CD1c-positive myeloid dendritic cell (primary cell): ENCODE measurements at regions not wholly inside any gene's neighbourhood (a gene's known extent, or its start where the extent isn't known, plus 50 kb on each side); places are given as distances from the start of the nearest gene placed in this dataset.

Source experiments
- DNase-seq: peaks from one replicate; pipeline ENCODE4 v3.0.0-alpha.2; 2016; ENCODE audit errors: extremely low spot score

DNA sequence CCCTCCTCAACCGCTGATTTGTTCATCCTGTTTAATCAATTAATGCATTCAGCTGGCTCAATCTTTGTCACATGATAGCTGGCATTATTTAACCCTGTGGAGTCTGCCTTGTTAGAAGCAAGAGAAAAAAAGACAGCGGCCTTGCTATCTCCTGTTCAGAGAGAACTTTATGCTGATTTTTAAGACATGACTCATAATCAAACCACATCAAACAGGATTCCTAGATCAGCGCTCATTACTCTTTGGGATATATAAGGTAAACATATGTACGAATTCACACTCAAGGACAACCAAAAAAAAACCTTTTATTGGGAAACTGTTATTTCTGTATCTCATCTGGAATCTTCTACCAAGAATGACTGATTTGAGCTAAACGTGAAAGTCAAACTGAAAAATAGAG, 195.1 kb downstream of the C1D start:
- DNase-seq = no peak

DNA sequence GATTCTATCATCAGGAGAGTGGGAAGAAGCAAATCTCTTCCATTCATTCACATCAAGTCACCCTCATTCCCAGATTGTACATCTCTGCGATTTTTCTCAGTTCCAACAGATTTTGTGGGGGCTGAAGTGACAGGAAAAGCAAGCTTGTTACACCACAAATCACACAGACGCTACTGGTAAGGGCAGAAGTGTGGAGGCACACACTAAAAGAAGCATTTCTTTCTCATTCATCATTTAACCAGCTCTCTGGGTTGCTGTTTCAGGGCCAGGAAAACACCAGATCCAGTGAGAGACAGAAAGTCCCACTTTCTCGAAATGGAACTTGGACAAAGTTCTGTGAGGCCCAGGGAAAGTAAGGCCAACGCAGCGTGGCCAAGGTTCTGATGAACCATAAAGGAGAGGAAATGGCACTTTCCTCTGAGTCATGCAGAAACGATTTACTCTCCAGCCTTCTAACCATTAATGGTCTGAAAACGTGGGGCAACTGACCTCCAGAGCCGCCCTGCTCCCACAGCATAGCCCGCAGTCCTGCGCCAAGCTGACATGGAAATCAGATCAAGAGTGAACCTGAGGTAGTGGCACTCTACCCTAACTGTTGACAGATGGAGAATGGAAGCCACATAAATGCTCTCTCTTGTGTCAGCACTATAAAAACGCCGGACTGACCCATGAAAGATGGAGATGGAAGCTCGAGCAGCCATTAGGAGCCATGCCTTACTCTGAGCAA, 191.0 kb downstream of the C1D start:
- DNase-seq = no peak

DNA sequence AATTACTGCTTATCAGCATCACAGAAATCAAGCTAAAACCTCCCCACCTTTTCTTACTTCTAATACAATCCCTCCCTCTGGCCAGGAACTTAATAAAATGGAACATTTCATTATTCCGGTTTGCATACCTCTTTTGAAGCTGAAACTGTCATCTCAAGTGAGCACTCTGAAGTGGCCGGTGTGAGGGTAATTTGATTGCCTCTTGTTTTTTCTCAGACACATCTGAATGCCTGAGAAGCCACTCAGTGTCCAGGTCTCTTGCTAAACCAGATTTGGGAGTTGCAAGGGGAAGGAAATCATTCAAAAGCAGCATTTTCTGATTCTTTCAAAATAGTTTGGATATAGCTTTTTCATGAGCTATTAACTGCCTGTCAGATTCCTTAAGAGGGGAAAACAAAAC, 190.3 kb downstream of the C1D start:
- DNase-seq = no peak

DNA sequence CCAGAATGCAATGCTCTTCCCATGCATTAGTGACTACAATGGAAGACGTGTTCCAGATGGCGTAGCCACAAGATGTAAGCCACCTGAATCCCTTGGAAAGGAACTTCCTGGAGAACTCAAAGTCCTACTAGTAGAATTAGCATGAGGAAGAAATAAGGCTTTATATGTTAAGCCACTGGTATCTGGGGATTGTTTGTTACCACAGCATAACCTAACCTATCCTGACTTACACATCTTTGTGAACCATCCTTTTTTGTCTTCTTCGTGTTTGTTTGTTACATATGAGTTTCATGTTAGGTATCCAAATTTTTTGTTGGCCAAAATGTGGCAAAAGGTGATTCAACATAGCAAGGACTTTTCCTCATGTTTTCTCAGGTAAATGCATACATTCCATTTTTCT, 188.9 kb downstream of the C1D start:
- no peak for DNase-seq

DNA sequence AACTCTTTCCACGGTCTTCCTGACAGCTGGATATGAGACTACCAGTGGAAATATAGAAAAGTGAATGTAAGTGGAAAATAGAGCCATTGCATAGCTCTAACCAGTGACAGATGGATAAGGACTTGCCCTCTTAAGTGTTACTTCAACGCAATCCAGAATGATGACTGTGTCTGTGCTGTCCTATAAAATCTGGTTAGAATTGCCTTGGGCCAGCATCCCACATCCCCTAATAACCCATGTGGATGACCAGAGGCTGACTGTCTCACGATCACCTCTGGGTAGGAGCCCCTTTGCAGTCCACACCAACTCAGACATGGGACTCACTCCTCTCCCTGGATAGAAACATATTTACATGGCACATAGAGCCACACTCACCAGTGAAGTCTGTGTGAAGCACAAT, 186.6 kb downstream of the C1D start:
- DNase-seq = no peak

DNA sequence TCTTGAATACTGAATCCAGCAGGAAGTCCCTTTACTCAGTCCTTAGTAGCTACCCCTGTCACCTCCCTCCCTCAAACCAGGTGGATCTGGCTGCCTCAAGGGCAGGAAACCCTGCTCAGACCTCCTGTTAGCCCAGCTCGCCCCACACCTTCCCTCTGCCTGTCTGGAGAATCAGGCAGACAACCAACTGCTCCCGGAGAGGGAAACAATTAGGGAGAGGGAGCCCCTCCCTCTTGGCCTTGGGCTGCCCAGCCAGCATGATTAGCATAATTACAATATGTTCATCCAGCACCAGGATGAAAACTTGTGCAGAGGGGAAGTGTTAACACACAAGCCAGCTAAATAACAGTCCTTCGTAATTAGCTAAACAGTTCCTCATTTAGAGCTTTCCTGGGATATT, 185.5 kb downstream of the C1D start:
- no peak for DNase-seq

DNA sequence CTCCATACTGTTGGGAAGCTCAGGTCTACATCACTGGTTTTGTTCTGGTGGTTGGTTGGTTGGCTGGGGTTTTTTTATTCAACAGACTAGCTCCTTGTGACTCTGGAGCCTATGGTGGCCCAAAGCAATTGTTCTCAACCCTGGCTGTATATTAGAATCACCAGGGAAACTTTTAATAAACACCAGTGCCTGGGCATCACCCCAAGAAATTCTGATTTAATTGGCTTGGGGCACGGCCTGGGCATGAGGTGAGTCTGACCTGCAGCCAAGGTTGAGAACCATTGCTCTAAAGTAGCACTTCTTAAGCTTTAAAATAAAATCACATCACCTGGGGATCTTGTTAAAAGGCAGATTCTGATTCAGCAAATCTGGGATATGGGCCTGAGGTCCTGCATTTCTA, 184.1 kb downstream of the C1D start:
- DNase-seq = no peak

DNA sequence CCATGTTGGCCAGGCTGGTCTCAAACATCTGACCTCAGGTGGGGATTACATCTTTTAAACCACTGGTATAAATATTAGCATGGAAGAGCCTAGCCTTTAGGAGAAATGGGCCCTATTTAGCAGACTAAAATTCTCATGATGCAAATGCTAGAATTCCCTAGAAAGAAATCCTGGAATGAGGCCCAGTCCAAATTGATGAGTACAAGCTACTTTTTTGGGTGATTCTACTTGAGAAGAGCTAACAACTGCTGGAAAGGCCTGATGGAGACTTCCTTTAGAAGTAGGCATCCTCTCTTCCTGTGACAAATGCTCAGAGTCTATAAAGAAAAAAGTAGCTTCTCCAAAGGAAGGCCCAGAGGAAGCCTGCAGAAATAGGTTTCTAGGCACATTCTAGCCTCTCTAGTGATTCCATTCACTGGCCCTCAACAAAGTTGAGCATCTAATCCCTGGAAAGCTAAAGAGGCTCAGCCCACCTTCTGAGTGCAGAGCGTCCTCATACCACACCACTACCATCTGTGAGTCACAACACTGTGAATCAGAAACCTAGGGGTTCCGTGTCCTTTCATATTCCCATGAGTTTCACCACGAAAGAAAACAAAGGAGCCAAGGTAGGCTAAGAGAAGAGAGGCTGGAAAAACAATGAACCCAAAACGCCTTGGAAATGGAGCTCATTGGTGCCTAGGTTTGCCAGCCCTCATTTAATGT, 183.1 kb downstream of the C1D start:
- no peak for DNase-seq

DNA sequence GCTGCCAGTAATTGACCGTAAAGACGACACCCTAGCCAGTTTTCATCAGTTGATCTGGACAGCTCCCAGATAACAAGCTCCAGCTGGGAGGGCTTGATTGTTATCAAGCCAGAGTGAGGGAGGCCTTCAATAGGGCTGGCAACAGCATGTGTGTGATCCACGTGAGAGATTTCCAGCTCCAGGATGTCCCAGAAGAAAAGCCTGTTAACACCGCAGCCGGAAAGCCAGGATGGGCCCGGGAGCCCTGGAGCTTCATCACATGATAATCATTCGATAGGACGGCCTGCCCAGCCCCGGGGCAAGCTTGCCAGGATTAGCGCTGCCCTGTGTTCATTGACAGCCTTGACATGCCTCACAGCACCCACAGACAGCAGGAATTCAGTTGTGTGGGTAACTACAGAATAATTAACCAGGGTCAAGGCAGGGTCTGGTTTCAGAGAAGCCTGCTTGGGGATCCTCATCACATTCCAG, 182.5 kb downstream of the C1D start:
- DNase-seq = no peak

DNA sequence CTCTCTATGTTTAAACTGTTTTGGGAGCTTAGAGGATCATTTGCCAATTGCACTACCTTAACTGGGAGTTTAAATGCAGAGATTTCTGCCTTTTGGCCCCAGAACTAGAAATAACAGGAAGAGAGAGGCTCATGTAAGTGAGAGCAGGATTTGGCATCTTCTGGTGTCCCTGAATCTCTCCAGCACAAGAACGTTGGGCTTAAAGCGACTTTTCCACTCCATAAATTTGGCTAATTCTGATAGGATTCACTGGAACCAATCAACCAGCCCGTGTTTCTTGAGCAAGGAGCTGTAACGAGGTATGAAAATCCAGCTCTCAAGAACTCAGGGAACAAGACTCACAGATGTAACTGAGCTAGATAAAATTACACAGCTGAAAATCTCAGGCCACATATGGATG, 181.0 kb downstream of the C1D start:
- DNase-seq = no peak

DNA sequence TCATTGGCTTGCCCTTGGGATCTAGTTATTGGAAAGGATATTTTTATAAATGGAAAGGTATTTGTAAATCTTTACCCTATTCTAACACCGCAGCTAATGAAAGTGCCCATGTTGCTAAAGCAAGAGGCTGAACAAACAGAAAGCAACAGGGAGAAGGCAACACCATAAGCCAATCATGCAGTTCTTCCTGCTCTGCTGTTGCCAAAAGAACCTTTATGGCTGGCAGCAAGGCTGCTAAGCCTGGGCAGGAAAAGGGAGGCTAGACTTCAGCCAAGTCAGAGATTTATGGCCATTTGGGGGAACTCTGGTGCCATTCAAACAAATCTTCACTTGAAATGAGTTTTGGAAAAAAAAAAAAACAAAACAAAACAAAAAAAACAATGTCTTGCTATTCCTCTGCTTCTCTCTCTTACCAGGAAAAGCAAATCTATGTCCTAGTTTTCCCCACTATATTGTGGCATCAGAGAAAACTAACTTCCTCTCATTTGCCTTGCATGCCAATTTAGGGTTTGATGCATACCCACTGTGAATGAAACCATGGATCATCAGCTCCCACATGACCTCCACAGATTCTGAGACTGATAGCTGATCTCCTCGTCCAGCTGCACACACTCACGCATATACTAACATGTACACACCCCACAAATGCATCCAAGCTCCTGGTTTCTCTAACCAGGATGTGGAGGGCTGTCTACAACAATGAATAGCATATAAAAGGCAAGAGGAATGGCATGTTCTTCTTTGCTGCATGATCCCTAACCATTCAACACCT, 179.3 kb downstream of the C1D start:
- DNase-seq = no peak

DNA sequence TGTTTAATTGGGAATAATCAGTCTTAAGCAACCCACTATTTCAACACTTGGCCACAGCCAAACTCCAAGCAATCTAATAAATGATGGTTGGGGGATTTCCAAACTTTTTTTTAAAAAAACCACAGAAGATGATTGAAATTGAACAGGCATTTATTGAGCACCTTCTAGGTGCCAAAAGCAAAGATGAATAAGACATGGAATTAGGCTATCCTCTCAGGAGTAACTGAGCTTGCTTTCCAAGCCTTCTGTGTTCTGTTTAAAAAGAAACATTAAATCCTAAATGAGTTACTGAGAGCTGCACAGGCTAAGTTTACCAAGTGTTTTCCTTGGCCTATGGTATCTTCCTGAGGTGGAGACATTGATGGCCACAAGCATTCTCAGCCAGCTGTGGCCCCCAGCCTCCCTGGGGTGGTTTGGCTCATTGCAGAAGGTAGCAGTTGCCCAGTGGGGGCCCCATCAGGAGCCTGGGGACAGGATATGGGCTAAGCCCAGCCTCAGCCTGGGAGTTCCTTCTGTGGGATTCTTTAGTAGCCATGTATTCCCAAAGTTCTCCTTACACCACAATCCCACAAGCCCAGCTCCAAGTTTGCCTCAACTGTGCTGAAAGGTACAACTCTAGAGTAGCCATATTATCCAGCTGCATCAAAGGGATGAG, 174.3 kb downstream of the C1D start:
- DNase-seq = no peak

DNA sequence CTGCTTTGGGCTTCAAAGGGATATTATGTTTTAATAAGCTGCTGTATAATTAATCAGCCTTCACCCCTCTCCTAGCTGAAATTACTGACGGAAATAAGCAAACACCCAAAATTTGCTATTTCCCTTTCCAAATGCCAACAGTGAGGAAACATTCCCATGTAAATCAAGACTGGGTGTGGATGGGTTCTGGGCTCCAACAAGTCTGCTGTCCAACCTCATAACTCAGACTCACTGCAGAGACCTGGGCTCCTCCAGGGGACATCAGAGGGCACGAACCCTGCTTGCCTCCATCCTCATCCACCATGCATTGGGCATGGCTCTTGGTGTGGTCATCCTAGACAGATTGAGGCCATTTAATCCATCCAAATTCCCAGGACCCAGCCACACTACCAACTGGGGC, 173.7 kb downstream of the C1D start:
- no peak for DNase-seq

DNA sequence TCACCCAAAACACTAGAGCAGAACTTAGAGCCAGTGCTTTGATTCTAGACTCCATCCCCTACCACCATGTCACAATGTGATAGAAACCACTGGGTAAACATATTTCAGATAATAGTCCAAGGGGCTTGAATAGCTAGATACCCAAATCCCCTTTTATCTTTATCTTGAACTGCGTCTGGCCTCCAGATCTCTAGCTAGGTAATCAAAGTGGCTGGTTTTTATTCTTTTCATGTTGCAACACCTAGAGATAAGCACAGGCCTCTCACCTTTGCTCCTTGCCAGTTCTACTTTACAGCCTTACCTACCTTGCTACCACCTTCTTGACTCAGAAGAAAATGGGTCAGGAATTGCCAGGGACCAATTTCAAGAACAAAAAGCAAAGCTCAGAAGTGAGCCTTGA, 171.2 kb downstream of the C1D start:
- DNase-seq = no peak

DNA sequence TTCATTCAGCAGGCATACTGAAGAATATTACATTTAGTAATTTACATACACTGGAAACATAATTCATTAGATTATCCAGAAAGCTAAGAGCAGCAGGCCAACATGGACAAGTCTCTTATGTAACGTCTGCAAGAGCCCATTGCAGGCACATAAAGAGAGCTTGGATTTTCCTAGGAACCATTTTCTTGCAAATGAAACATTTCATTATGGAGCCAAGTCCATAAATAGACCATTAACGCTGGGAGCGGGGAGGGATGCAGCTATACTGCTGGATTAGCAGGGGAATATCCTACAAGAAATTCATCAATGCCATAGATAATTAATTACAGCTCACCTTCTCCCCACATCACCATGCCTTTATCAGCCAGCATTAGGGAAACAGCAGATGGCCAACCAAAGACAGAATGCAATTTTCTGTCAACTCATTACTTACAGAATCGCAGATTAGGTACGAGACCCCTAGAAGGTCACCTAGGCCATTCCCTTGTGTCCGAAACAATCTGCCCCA, 170.4 kb downstream of the C1D start:
- DNase-seq = no peak

DNA sequence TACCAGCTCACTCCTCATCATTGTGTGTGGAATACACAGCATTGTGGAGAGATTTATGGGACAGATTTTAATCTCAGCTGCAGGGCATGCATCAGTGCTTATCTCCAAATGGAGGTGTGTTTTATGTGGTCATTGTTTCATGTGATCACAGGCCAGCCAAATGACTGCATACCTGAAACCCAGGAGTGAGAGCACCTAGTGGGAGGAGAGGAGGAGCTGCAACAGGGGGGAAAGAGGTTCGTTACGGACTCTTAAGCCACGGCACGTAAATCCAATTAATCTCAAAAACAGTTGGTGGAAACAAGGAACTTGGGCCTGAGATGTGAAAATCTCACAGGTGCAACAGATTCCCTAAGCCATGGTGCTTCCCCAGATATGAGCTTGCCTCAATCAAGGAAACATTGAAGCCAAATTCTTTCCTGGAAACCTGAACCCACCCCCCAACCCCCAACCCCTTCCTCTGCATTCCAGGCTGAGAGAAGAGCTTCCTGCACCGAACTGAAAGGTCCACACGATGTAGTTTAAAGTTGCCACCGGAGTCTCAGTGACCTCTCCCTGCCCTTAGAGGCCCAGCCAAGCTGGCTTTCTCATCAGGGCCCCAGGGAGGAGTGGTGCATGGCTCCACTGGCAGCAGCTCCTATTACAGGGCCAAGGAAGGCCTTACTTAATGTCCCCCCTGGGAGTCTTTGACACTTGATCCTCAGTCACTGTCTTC, 167.4 kb downstream of the C1D start:
- DNase-seq = no peak

DNA sequence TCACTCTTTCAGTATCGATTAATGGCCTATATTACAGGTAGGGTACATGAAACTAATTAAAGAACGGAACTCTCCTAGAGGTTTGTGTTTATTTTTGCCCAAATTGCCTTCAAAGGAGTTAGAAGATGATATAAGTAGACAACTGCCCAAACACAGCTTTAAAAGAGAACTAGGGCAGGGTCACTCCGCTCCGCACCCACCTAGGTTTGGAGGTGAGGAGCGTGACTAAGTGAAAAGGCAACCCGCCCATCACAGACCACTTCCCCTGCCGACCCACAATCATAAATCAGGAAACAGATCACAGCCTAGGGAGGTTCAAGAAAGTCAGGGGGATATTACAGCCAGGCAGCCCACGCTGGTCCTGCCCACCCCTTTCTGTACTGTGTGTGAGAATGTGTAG, 166.7 kb downstream of the C1D start:
- no peak for DNase-seq

DNA sequence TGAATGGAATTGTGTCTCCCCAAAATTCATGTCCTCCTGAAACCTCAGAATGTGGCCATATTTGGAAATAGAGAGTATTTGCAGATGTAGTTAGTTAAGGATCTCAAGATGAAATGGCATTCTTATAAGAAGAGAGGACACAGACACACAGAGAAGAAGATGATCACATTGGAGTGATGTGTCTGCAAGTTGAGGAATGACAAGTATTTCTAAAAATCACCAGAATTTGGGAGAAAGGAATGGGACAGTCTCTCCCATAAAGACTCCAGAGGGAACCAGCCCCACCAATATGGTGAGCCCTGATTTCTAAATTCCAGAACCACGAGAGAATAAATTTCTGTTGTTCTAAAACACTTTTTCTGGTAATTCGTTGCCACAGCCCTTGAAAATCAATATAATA, 166.3 kb downstream of the C1D start:
- DNase-seq = no peak

DNA sequence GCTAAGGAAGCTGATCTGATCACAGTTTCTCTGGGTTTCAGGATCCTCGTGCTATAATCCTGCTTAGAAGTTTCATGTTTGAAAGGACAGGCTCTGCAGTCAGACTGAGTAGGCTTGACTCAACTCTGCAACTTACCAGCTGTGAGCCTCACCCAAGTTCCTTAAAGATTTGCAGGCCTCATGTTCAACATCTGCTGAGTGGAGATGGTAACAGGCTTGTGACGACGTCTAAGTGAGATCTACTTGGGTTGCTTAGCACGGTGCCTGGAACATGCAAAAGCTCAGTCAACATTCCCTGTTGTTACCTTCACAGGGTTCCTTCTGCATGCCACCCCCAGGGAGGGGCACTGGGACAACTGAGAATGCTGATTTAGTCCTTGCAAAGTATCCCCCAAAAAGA, 164.2 kb downstream of the C1D start:
- DNase-seq = no peak

DNA sequence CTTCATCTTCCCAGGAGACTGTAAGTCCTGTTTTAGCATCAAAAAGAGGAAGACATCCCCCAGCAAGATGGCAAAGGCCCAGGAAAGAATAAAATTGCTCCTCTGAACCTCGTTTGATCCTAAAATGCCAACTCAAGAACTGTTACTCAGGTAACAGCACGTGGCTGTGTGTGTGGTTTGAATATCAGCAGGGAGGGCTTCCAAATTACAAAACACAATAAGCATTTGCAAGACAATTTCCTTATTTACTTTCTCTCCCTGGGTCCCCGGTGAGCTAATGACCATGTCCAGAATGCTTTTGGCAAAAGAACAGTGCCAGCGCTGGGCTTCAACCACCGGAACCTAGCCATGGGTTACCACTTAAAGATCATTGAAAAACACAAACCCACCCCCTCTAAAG, 163.6 kb downstream of the C1D start:
- no peak for DNase-seq

DNA sequence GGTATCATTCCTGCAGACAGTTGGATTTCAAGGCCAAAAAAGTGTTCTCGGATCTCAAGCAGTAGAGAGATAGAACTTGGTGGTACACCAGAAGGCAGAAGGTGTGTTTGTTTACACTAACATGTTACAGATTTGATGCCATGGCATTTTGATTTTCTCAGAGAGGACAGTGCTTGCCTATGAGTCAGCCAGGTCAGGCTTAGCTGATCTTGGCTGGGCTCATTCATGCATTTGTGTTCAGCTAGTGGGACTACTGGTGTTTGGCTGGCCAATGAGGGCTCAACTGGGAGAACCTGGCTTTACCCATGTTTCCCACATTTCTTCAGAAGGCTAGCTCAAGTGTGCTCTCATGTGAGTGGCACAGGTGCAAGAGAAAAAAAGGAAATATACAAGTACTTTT, 162.0 kb downstream of the C1D start:
- DNase-seq = no peak

DNA sequence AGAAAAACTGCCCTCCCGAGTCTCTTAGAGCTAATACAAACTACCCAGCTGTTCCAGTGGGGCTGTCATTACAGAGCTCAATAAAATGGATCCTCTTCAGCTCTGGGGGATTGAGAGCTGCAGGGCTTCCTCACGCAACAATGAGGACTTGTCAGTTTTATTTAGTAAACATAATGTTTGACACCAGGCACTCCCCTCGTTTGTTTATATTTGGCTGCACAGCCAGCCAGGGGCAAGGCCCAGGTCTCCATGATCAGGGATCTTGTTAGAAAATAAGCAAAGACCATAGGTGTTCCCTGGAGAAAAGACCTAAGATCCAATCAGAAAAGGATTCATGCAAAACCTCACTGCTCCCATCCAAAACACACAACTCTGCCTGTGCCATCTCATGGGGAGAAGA, 158.2 kb downstream of the C1D start:
- no peak for DNase-seq
